ENCODE measurements at regions not wholly inside any gene's neighbourhood (a gene's known extent, or its start where the extent isn't known, plus 50 kb on each side); places are given as distances from the start of the nearest gene placed in this dataset.

GRCh38 chr10:25083546-25084111 is 67.2 kb downstream of the THNSL1 start:
- no peaks in the 10 kb centered on the region for H3K36me3 Mint-ChIP-seq (ENCODE audit: unreplicated experiment)
- no peak overlapping the region for H3K27ac Mint-ChIP-seq (ENCODE audit: unreplicated experiment)
- DNase-seq = no peak
- H3K4me3 Mint-ChIP-seq (ENCODE audit: unreplicated experiment) = no peak overlapping the region
- H3K9me3 Mint-ChIP-seq (ENCODE audit: unreplicated experiment) = peaks cover 2% of the 10 kb centered on the region
- no peaks in the 10 kb centered on the region for H3K27me3 Mint-ChIP-seq (ENCODE audit: unreplicated experiment)
- no peaks in the 10 kb centered on the region for H3K4me1 Mint-ChIP-seq (ENCODE audit: low read depth, unreplicated experiment)
- TF ChIP-seq CTCF (IDR thresholded peaks at IDR 0.05; ENCODE audit: partially characterized antibody, unreplicated experiment) = no peak

- Mint-ChIP-seq H3K4me1 (ENCODE audit: low read depth, unreplicated experiment) (no peaks in the 10 kb centered on the region), H3K36me3 (ENCODE audit: unreplicated experiment) (no peaks in the 10 kb centered on the region), H3K27ac (ENCODE audit: unreplicated experiment) (no peak overlapping the region), H3K9me3 (ENCODE audit: unreplicated experiment) (peaks cover 4% of the 10 kb centered on the region), H3K27me3 (ENCODE audit: unreplicated experiment) (no peaks in the 10 kb centered on the region), H3K4me3 (ENCODE audit: unreplicated experiment) (no peak overlapping the region)
- no peak for DNase-seq
- no peak for TF ChIP-seq CTCF (IDR thresholded peaks at IDR 0.05; ENCODE audit: partially characterized antibody, unreplicated experiment)
Measured at GRCh38 chr10:25084447-25084846, 68.0 kb downstream of the THNSL1 start.

- no peak for TF ChIP-seq CTCF (IDR thresholded peaks at IDR 0.05; ENCODE audit: partially characterized antibody, unreplicated experiment)
- H3K27me3 Mint-ChIP-seq (ENCODE audit: unreplicated experiment) = no peaks in the 10 kb centered on the region
- no peak overlapping the region for H3K4me3 Mint-ChIP-seq (ENCODE audit: unreplicated experiment)
- no peak for DNase-seq
- H3K36me3 Mint-ChIP-seq (ENCODE audit: unreplicated experiment) = peaks cover 11% of the 10 kb centered on the region
- H3K27ac Mint-ChIP-seq (ENCODE audit: unreplicated experiment) = no peak overlapping the region
- H3K9me3 Mint-ChIP-seq (ENCODE audit: unreplicated experiment) = peaks cover 10% of the 10 kb centered on the region
- H3K4me1 Mint-ChIP-seq (ENCODE audit: low read depth, unreplicated experiment) = no peaks in the 10 kb centered on the region
Measured at GRCh38 chr10:25094590-25094989, 78.2 kb downstream of the THNSL1 start.

- TF ChIP-seq CTCF (IDR thresholded peaks at IDR 0.05; ENCODE audit: partially characterized antibody, unreplicated experiment) = no peak
Measured at GRCh38 chr10:25097669-25098411, 77.0 kb upstream of the GPR158 start.

GRCh38 chr10:25100141-25100540 is 74.7 kb upstream of the GPR158 start:
- peaks cover 3% of the 10 kb centered on the region for H3K9me3 Mint-ChIP-seq (ENCODE audit: unreplicated experiment)
- no peaks in the 10 kb centered on the region for H3K4me1 Mint-ChIP-seq (ENCODE audit: low read depth, unreplicated experiment)
- no peak for TF ChIP-seq CTCF (IDR thresholded peaks at IDR 0.05; ENCODE audit: partially characterized antibody, unreplicated experiment)
- no peak overlapping the region for H3K27ac Mint-ChIP-seq (ENCODE audit: unreplicated experiment)
- no peak overlapping the region for H3K4me3 Mint-ChIP-seq (ENCODE audit: unreplicated experiment)
- no peak for DNase-seq
- peaks cover 2% of the 10 kb centered on the region for H3K27me3 Mint-ChIP-seq (ENCODE audit: unreplicated experiment)
- H3K36me3 Mint-ChIP-seq (ENCODE audit: unreplicated experiment) = no peaks in the 10 kb centered on the region

More at GRCh38 chr10:25097669-25098411, 77.0 kb upstream of the GPR158 start:
- Mint-ChIP-seq H3K27ac (ENCODE audit: unreplicated experiment) (no peak overlapping the region), H3K4me1 (ENCODE audit: low read depth, unreplicated experiment) (no peaks in the 10 kb centered on the region), H3K9me3 (ENCODE audit: unreplicated experiment) (peaks cover 6% of the 10 kb centered on the region), H3K27me3 (ENCODE audit: unreplicated experiment) (peaks cover 2% of the 10 kb centered on the region), H3K36me3 (ENCODE audit: unreplicated experiment) (peaks cover 11% of the 10 kb centered on the region), H3K4me3 (ENCODE audit: unreplicated experiment) (no peak overlapping the region)
- DNase-seq = no peak

Measured in glutamatergic neuron (in vitro differentiated cells).